H9 (cell line): ENCODE measurements at regions not wholly inside any gene's neighbourhood (a gene's known extent, or its start where the extent isn't known, plus 50 kb on each side); places are given as distances from the start of the nearest gene placed in this dataset.

Experiments used
- DNase-seq: peaks from one replicate; pipeline ENCODE4 v3.0.0-alpha.2; 2017
- H2AFZ ChIP-seq: one replicate; pipeline ENCODE4 v1.6.1; 2013; ENCODE audit warnings: mild to moderate bottlenecking, low read length, control low read depth, moderate library complexity
- H2AK5ac ChIP-seq: 2 replicates; pipeline ENCODE4 v1.6.1; 2013; ENCODE audit warnings: low read length, control low read depth, mixed read lengths; ENCODE audit not compliant: insufficient read length
- H2BK120ac ChIP-seq: one replicate; pipeline ENCODE4 v1.6.1; 2013; ENCODE audit warnings: low read depth, mild to moderate bottlenecking, low read length, control low read depth, inconsistent platforms; ENCODE audit not compliant: poor library complexity, severe bottlenecking
- H2BK12ac ChIP-seq: 2 replicates; pipeline ENCODE4 v1.6.1; 2013; ENCODE audit warnings: low read length, control low read depth, mixed read lengths, low read depth; ENCODE audit not compliant: insufficient read length
- H2BK15ac ChIP-seq: 2 replicates; pipeline ENCODE4 v1.6.1; 2013; ENCODE audit warnings: low read depth, low read length, control low read depth
- H2BK20ac ChIP-seq: one replicate; pipeline ENCODE4 v1.6.1; 2013; ENCODE audit warnings: low read depth, mild to moderate bottlenecking, low read length, control low read depth, inconsistent platforms; ENCODE audit not compliant: poor library complexity, severe bottlenecking
- H2BK5ac ChIP-seq: 2 replicates; pipeline ENCODE4 v1.6.1; 2013; ENCODE audit warnings: low read length, control low read depth, mixed read lengths; ENCODE audit not compliant: insufficient read length
- H3K14ac ChIP-seq: 2 replicates; pipeline ENCODE4 v1.6.1; 2013; ENCODE audit warnings: low read length, control low read depth; ENCODE audit not compliant: insufficient read depth
- H3K18ac ChIP-seq: 2 replicates; pipeline ENCODE4 v1.6.1; 2013; ENCODE audit warnings: low read depth, mild to moderate bottlenecking, mixed read lengths, low read length, control low read depth; ENCODE audit not compliant: insufficient read length
- H3K23ac ChIP-seq: 2 replicates; pipeline ENCODE4 v1.6.1; 2013; ENCODE audit warnings: low read length, control low read depth, mixed read lengths, low read depth; ENCODE audit not compliant: insufficient read length
- H3K23me2 ChIP-seq: 2 replicates; pipeline ENCODE4 v1.6.1; 2013; ENCODE audit warnings: low read depth, mild to moderate bottlenecking, mixed read lengths, low read length, control low read depth; ENCODE audit not compliant: insufficient read length, poor library complexity, severe bottlenecking
- H3K27ac ChIP-seq: 2 replicates; pipeline ENCODE4 v1.5.1; 2013; ENCODE audit warnings: low read length, control low read depth, mixed read lengths, low read depth; ENCODE audit not compliant: insufficient read length
- H3K27me3 ChIP-seq: 2 replicates; pipeline ENCODE4 v1.6.1; 2013; ENCODE audit warnings: low read length, control low read depth, inconsistent platforms; ENCODE audit not compliant: insufficient read depth
- H3K4ac ChIP-seq: 2 replicates; pipeline ENCODE4 v1.6.1; 2013; ENCODE audit warnings: low read depth, mild to moderate bottlenecking, control low read depth, inconsistent platforms, low read length, moderate library complexity
- H3K4me1 ChIP-seq: 2 replicates; pipeline ENCODE4 v1.6.1; 2013; ENCODE audit warnings: low read length, control low read depth, inconsistent platforms; ENCODE audit not compliant: insufficient read depth
- H3K4me2 ChIP-seq: 2 replicates; pipeline ENCODE4 v1.6.1; 2013; ENCODE audit warnings: low read length, control low read depth, mixed read lengths; ENCODE audit not compliant: insufficient read length, insufficient read depth
- H3K56ac ChIP-seq: 2 replicates; pipeline ENCODE4 v1.6.1; 2013; ENCODE audit warnings: low read depth, mild to moderate bottlenecking, mixed read lengths, low read length, control low read depth; ENCODE audit not compliant: insufficient read length
- H3K79me1 ChIP-seq: 2 replicates; pipeline ENCODE4 v1.6.1; 2013; ENCODE audit warnings: low read depth, mild to moderate bottlenecking, moderate library complexity, low read length, control low read depth, inconsistent platforms; ENCODE audit not compliant: insufficient read depth, poor library complexity, severe bottlenecking
- H3K79me2 ChIP-seq: 2 replicates; pipeline ENCODE4 v1.6.1; 2013; ENCODE audit warnings: low read length, control low read depth, inconsistent platforms; ENCODE audit not compliant: insufficient read depth
- H3K9ac ChIP-seq: 2 replicates; pipeline ENCODE4 v1.6.1; 2013; ENCODE audit warnings: low read length, control low read depth, mixed read lengths; ENCODE audit not compliant: insufficient read length; ENCODE audit errors: extremely low read depth
- H3K9me3 ChIP-seq: one replicate; pipeline ENCODE4 v1.6.1; 2013; ENCODE audit warnings: low read depth, low read length, inconsistent platforms; ENCODE audit not compliant: control insufficient read depth
- H3T11ph ChIP-seq: one replicate; pipeline ENCODE4 v1.6.1; 2013; ENCODE audit warnings: mild to moderate bottlenecking, low read length, control low read depth, inconsistent platforms
- H4K20me1 ChIP-seq: one replicate; pipeline ENCODE4 v1.6.1; 2013; ENCODE audit not compliant: control insufficient read depth, insufficient read length, insufficient read depth
- H4K5ac ChIP-seq: 2 replicates; pipeline ENCODE4 v1.6.1; 2013; ENCODE audit warnings: low read depth, mild to moderate bottlenecking, mixed read lengths, low read length, control low read depth; ENCODE audit not compliant: insufficient read length
- H4K8ac ChIP-seq: replicated peaks from 2 replicates; pipeline ENCODE4 v1.6.1; 2013; ENCODE audit warnings: low read length, control low read depth, mixed read lengths, low read depth; ENCODE audit not compliant: insufficient read length
- H4K91ac ChIP-seq: 2 replicates; pipeline ENCODE4 v1.6.1; 2013; ENCODE audit warnings: low read depth, mild to moderate bottlenecking, moderate library complexity, mixed read lengths, low read length, control low read depth; ENCODE audit not compliant: insufficient read length
- H3K27ac Mint-ChIP-seq, 3 experiments: 2 replicates in 2 of 3; 3 replicates in 1 of 3; pipeline ENCODE4 v1.8.0; 2020 to 2021; ENCODE audit warnings: mixed read lengths in 3 of 3, mild to moderate bottlenecking in 1 of 3, moderate library complexity in 1 of 3
- H3K27me3 Mint-ChIP-seq: 2 replicates; pipeline ENCODE4 v1.8.0; 2021; ENCODE audit warnings: low read depth, mild to moderate bottlenecking, moderate library complexity, mixed read lengths
- H3K36me3 Mint-ChIP-seq, 3 experiments: 2 replicates in 2 of 3; 3 replicates in 1 of 3; pipeline ENCODE4 v1.8.0; 2020 to 2021; ENCODE audit warnings: low read depth in 3 of 3, mixed read lengths in 3 of 3; ENCODE audit not compliant: insufficient read depth in 1 of 3
- H3K4me1 Mint-ChIP-seq, 2 experiments: 2 replicates each; pipeline ENCODE4 v1.8.0; 2020; ENCODE audit warnings: mixed read lengths in 2 of 2
- H3K4me3 Mint-ChIP-seq, 2 experiments: 2 replicates in 1 of 2; 3 replicates in 1 of 2; pipeline ENCODE4 v1.8.0; 2020 to 2021; ENCODE audit warnings: mild to moderate bottlenecking in 2 of 2, mixed read lengths in 2 of 2, moderate library complexity in 1 of 2
- H3K9me3 Mint-ChIP-seq, 2 experiments: 2 replicates in 1 of 2; 3 replicates in 1 of 2; pipeline ENCODE4 v1.8.0; 2020; ENCODE audit warnings: mild to moderate bottlenecking in 2 of 2, mixed read lengths in 2 of 2, moderate library complexity in 1 of 2
- CTCF ChIP-seq: fragments of 200-600 bp; sonication (generic); conservative IDR thresholded peaks from 3 replicates; pipeline ENCODE4 v1.8.0; 2021; ENCODE audit warnings: antibody characterized with exemption, mild to moderate bottlenecking
- WGBS: extraction: QIAGEN DNeasy Blood & Tissue Kit; methylation state at CpG from one replicate; pipeline ENCODE4 v1.1.7; 2013; ENCODE audit warnings: missing lambda C conversion rate, low lambda C conversion rate, mixed read lengths; ENCODE audit not compliant: insufficient read length; ENCODE audit errors: extremely low coverage; 5-methylcytosine and 5-hydroxymethylcytosine counted together

- Mint-ChIP-seq H3K36me3 (no peaks in the 10 kb centered on the region), H3K4me1 (peaks cover 30 to 41% of the 10 kb centered on the region in 2 experiments), H3K27me3 (peaks cover 1% of the 10 kb centered on the region; the same call in 1 of the 2 replicates), H3K9me3 (no peaks in the 10 kb centered on the region), H3K4me3 (no peak overlapping the region), H3K27ac (no peak overlapping the region)
- Histone ChIP-seq H2BK20ac (no peak overlapping the region), H4K8ac (no peak overlapping the region), H3K23me2 (no peaks in the 10 kb centered on the region), H3K4me2 (no peak overlapping the region), H2AFZ (no peak overlapping the region), H2BK12ac (no peak overlapping the region), H3K56ac (no peak overlapping the region), H2BK5ac (no peak overlapping the region), H2AK5ac (no peak overlapping the region), H3K9ac (no peak overlapping the region), H3K18ac (no peak overlapping the region), H3K27ac (no peak overlapping the region), H2BK120ac (no peak overlapping the region), H3K79me2 (no peaks in the 10 kb centered on the region), H3K23ac (no peak overlapping the region), H3K4ac (no peak overlapping the region), H4K5ac (no peak overlapping the region), H3T11ph (no peak overlapping the region), H3K27me3 (no peaks in the 10 kb centered on the region), H4K20me1 (no peaks in the 10 kb centered on the region), H2BK15ac (no peak overlapping the region), H3K9me3 (no peaks in the 10 kb centered on the region), H4K91ac (no peak overlapping the region), H3K14ac (no peak overlapping the region), H3K4me1 (peaks cover 4% of the 10 kb centered on the region; the same call in 1 of the 2 replicates), H3K79me1 (no peaks in the 10 kb centered on the region)
- no peak for TF ChIP-seq CTCF
- no CpG with 5 or more reads among the region's 1 CpG for WGBS
- no peak for DNase-seq
Observed at GRCh38 chr1:59110271-59110670, 186.6 kb upstream of the FGGY start.
